ENCODE measurements at regions not wholly inside any gene's neighbourhood (a gene's known extent, or its start where the extent isn't known, plus 50 kb on each side); places are given as distances from the start of the nearest gene placed in this dataset.

- intact Hi-C loops (cut with micrococcal nuclease; ENCODE audit: unreplicated experiment) = no loop called here
These were observed 185.4 kb upstream of the OSR1 start for GRCh38 chr2:19543663-19544383.

DNA sequence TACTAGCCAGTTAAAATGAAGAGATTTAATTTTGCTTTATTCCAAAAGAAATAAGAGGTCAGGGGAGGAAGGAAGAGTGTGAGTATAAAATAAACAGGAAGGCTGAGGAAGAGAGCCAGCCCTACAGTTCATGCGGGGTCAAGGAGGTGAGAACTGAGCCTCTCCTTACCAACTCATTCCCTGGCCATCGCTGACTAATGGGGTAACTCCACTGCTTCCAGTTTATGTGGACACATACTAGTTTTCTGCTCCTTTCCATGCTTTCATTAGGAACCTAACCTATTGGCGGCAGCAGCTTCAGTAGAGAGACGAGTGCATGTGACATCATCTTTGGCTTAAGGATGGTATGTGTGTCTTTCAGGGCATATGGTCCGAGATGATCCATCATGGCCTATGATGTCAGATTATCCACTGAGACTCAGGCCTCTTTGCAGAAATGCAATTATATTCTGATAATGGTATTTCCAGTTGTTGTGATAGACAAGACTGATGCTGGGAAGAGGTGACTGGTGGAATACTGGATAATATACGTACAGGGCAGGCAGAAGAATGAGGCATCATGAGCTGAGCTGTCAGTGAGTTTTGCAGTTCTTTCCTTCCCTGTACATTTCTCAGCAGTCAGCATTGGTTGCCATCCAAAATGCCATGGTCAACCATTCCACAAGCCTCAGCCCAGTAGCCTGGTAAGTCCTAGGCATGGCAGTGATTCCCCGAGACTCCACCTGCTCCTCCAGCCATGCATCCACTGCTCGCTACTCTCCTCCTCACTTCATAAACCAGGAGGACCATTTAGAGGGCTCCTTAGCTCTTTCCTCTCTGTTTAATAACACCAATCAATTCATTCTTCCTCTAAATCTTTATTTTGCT is 184.6 kb upstream of the OSR1 start:
- H3K4me1 ChIP-seq (ENCODE audit: insufficient read depth, low read length, poor library complexity, severe bottlenecking) = no peaks in the 10 kb centered on the region
- BruUV-seq (replicated peaks) = no TSS peak
- H3K27ac ChIP-seq (ENCODE audit: low read depth, low read length, poor library complexity, severe bottlenecking) = no peak overlapping the region
- H3K4me3 ChIP-seq (ENCODE audit: low read depth, low read length, poor library complexity, severe bottlenecking) = no peak overlapping the region
- DNase-seq (ENCODE audit: low spot score) = no peak
- no peaks in the 10 kb centered on the region for H3K9me3 ChIP-seq (ENCODE audit: low read depth, low read length, poor library complexity, severe bottlenecking)
- POLR2A ChIA-PET (ENCODE audit: low non-redundant PET) = no interaction called here
- no peak for TF ChIP-seq CTCF (conservative IDR thresholded peaks at IDR 0.05; ENCODE audit: low read depth, low read length)
- no peak for TF ChIP-seq EZH2 (IDR thresholded peaks at IDR 0.05; ENCODE audit: borderline replicate concordance, low read depth, low read length, poor library complexity, severe bottlenecking)
- H3K27me3 ChIP-seq (replicated peaks; ENCODE audit: insufficient read depth, low read depth, low read length, poor library complexity) = no peaks in the 10 kb centered on the region
- intact Hi-C loops (cut with micrococcal nuclease; ENCODE audit: unreplicated experiment) = no loop called here
- no peaks in the 10 kb centered on the region for H3K36me3 ChIP-seq (ENCODE audit: insufficient read depth, low read length, poor library complexity, severe bottlenecking)
- CTCF ChIA-PET = no interaction called here

More at GRCh38 chr2:19543663-19544383, 185.4 kb upstream of the OSR1 start:
- H3K4me1 ChIP-seq (ENCODE audit: insufficient read depth, low read length, poor library complexity, severe bottlenecking) = no peaks in the 10 kb centered on the region
- CTCF ChIA-PET = no interaction called here
- no peaks in the 10 kb centered on the region for H3K9me3 ChIP-seq (ENCODE audit: low read depth, low read length, poor library complexity, severe bottlenecking)
- POLR2A ChIA-PET (ENCODE audit: low non-redundant PET) = no interaction called here
- H3K27ac ChIP-seq (ENCODE audit: low read depth, low read length, poor library complexity, severe bottlenecking) = no peak overlapping the region
- no peaks in the 10 kb centered on the region for H3K27me3 ChIP-seq (replicated peaks; ENCODE audit: insufficient read depth, low read depth, low read length, poor library complexity)
- H3K4me3 ChIP-seq (ENCODE audit: low read depth, low read length, poor library complexity, severe bottlenecking) = no peak overlapping the region
- no peaks in the 10 kb centered on the region for H3K36me3 ChIP-seq (ENCODE audit: insufficient read depth, low read length, poor library complexity, severe bottlenecking)
- no TSS peak for BruUV-seq (replicated peaks)
- no peak for TF ChIP-seq EZH2 (IDR thresholded peaks at IDR 0.05; ENCODE audit: borderline replicate concordance, low read depth, low read length, poor library complexity, severe bottlenecking)
- TF ChIP-seq CTCF (conservative IDR thresholded peaks at IDR 0.05; ENCODE audit: low read depth, low read length) = no peak
- no peak for DNase-seq (ENCODE audit: low spot score)

DNA sequence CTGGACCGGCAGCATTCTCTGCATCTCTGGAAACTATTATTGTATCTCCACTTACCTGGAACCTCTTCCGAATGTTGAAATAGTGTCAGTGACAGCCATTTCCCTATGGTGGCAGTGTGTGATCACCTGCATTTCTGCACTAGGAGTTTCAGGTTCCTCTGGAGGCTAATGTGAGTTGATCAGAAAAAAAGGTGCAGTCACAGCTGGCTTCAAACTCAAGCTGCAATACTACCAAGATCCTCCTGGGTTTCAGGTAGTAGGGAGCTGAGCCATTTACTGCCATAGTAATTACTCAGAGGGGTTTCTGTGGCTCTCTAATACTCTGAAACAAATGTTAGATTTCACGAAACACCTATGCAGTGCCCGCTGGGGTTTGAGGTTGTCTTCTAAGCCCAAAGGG is 183.5 kb upstream of the OSR1 start:
- POLR2A ChIA-PET (ENCODE audit: low non-redundant PET) = no interaction called here
- CTCF ChIA-PET = no interaction called here
- intact Hi-C loops (cut with micrococcal nuclease; ENCODE audit: unreplicated experiment) = no loop called here

More for the DNA sequence above, 183.5 kb upstream of the OSR1 start:
- no peak overlapping the region for H3K27ac ChIP-seq (ENCODE audit: low read depth, low read length, poor library complexity, severe bottlenecking)
- DNase-seq (ENCODE audit: low spot score) = no peak
- no peaks in the 10 kb centered on the region for H3K36me3 ChIP-seq (ENCODE audit: insufficient read depth, low read length, poor library complexity, severe bottlenecking)
- no TSS peak for BruUV-seq (replicated peaks)
- no peak for TF ChIP-seq EZH2 (IDR thresholded peaks at IDR 0.05; ENCODE audit: borderline replicate concordance, low read depth, low read length, poor library complexity, severe bottlenecking)
- TF ChIP-seq CTCF (conservative IDR thresholded peaks at IDR 0.05; ENCODE audit: low read depth, low read length) = no peak
- H3K27me3 ChIP-seq (replicated peaks; ENCODE audit: insufficient read depth, low read depth, low read length, poor library complexity) = no peaks in the 10 kb centered on the region
- no peak overlapping the region for H3K4me3 ChIP-seq (ENCODE audit: low read depth, low read length, poor library complexity, severe bottlenecking)
- no peaks in the 10 kb centered on the region for H3K9me3 ChIP-seq (ENCODE audit: low read depth, low read length, poor library complexity, severe bottlenecking)
- H3K4me1 ChIP-seq (ENCODE audit: insufficient read depth, low read length, poor library complexity, severe bottlenecking) = no peaks in the 10 kb centered on the region
